Ecto neural progenitor cell (in vitro differentiated cells): ENCODE measurements at regions not wholly inside any gene's neighbourhood (a gene's known extent, or its start where the extent isn't known, plus 50 kb on each side); places are given as distances from the start of the nearest gene placed in this dataset.

Experiments
- DNase-seq: peaks from one replicate; pipeline ENCODE4 v3.0.0-alpha.2; 2018; ENCODE audit warnings: low spot score

DNA sequence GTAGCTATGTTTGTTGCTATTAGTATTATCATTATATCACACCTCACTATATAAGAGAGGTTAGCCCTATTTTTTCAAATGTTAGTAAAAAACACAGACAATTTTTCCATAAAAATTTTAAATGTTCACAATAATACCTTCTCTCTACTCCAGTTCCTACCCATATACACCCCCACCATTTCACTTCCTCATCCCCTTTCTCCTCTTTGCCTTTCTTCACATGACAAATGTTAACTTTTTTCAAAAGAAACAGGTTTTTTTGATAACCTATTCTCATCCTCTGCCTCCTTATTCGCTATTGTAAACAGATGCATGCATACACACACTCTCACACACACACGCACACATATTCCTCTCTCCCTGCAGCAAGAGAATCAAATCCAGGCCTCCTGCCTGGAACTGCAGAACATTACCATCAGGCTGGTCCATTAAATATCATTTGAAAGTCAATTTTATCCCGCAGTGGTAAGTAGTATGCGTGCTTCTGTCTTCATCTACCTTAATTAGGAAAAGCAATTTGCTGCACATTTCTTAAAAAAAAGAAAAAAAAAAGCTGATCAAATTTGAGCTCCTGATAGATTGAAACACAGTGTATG is 55.5 kb downstream of the MID1IP1 start:
- no peak for DNase-seq

DNA sequence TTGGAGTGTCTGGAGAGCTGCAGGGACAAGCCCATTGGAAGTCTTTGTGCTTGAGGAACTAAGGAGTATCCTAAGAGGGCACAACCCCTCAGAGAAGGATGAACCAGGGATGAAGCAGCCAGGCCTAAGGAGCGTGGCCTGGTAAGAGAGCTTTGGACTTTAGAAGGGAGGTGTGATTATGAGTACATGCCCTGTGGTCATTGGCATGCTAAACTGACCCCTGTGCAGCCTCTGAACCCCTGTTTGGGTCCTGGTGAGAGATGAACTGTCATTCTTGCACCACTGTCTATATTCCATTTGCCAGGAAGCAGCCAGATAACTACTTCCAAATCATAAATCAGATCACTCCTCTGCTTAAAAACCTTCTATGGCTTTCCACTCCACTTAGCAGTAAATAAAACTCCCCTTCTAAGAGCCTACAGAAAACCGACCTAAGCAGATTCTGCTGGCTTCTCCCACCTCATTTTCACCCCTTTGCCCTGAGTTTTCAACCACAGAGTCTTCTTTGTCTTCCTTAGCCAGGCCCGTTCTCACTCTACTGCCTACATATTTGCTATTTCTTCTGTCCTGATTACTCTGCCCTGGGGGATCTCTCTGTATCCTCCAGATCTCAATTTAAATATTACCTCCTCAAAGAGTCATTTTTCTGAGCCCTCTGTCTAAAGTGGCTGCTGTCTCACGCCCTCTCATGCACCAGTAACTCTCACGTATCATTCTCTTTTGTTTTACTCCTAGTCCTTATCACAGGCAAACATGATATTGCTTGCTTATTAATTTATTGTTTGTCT is 56.7 kb downstream of the MID1IP1 start:
- DNase-seq = no peak

DNA sequence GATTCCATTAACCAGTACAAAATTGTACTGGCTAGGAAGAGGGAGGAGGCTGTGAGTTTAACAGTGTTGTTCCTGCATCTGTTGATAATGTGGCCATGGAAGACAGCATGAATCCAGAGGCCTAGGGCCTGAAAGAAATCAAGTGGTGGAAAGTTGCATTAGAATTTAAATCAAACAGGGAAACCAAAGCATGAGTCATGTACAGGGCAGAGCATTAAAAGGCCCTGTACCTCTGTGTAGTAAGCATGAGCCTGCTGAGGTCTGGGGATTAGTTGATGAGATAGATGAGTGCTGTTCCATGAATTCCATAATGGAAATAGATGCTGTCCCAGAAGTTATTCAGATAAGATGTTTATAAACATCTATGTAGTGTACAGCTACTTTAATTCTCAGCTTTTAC is 58.3 kb downstream of the MID1IP1 start:
- DNase-seq = no peak

DNA sequence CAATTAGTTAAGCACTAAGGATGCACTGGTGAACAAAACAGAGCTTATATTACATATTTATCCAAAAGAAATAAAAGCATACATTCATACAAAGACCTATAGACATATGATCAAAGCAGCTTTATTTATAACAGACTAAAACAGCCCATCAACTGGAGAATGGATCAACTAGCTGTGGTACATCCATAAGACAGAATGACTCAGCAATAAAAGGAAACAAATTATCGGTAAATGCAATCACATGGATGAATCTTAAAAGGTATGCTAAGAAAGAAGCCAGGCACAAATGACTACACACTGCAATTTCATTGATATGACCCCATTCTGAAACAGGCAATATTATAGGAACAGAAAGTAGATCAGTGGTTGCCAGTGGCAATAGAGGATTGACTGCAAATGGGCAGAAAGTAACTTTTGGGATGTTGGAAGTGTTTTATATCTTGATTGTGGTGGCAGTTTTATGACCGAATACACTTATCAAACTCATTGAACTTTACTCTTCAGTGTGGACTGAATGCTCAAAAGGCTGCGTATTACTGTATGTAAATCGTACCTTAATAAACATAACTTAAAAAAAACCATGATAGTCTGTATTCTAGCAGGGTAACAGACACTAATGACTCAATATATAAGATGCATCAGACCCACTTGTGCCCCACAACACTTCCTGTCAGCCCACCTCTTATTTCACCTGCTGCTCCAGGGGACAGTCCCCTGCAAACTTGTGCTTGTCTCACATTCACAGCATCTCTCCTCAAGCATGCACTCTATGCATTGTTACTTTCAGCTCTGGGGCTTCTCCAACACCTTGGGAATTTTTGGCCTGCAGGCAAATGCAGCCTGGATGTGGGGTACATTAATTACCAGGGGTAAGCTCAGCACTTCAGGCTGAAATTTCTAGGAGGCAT is 59.1 kb downstream of the MID1IP1 start:
- no peak for DNase-seq

DNA sequence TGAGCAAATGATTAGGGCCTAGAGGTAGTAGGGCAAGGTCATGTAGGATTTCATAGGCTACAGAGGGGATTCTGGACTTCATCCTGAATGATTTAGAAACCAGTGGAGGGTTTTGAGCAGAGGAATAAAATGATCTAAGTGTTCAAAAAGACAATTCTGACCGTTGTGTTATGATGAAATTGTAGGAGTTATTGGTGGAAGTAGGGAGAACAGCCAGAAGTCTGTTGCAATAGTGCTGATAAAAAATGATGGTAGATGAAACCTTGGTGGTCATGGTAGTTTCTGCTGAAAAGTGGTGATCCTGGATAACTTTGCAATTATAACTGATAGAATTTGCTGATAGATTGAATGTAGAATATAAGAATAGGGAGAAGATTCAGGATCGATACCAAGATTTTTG is 60.2 kb downstream of the MID1IP1 start:
- no peak for DNase-seq

DNA sequence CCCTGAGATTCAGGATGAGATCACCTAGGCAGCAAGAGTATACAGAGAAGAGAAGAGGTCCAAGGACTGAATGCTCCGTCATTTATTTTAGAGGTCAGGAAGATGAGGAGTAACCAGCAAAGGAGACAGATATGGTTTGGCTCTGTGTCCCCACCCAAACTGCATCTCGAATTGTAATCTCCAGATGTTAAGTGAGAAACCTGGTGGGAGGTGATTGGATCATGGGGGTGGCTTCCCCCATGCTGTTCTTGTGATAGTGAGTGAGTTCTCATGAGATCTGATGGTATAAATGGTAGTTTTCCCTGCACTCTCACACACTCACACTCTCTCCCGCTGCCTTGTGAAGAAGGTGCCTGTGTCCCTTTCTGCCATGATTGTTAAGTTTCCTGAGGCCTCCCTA is 60.8 kb downstream of the MID1IP1 start:
- no peak for DNase-seq

DNA sequence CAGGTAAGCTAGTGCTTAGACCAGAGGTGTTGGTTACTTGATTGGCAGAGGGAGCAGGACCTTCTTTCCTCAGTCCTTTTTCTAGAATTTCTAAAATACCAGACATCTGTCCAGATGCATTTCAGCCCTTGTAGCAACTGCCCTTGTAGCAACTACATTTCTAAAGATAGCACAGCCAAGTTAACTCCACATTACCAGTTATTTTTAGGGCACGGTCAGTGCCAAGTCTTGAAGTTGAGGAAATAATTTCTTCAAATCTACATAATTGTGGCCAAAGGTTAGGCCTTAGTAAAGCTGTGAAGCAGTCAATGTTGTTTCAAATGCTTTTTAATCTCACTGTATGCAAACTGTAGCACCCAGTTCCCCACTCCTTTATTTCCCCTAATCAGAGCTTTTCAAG is 62.9 kb downstream of the MID1IP1 start:
- no peak for DNase-seq

DNA sequence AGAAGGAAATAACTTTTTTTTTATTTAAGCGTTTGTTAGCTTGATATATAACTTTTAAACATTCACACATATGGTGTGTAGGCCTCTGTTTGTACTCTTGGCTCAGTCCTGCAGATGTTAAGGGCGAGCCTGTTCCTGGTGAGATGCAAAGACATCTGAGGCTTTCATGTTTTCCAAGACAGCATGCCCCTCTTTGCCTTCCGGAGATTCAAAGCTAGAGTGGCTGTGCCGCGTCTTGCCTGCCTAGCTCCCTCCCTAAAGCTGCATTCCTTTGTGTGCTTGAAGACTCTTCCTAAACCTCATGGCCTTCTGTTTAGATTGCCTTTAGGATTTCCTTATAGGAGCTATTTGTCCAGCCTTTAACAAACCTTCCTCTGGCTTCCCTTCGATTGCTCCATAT is 67.1 kb downstream of the MID1IP1 start:
- no peak for DNase-seq

DNA sequence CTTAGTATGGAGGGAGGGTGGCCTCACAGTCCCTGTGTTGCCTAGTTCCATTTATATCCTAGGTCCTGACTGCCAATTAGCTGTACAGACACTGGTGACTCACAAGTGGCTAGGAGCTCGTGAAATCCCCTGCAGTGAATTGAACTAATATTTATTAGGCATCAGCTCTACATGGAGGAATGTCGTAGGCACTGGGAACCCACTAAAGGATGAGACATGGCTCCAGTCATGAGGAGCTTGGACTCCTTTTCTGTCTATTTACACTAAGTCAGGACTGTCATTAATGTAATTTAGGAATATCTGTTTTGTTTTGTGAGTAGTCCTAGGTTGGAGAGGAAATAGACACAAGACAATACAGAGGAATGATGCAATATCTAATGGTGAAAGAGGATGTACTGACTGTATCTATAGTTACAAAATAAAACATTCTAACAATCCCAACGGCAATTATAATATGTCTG is 67.7 kb downstream of the MID1IP1 start:
- DNase-seq = no peak

DNA sequence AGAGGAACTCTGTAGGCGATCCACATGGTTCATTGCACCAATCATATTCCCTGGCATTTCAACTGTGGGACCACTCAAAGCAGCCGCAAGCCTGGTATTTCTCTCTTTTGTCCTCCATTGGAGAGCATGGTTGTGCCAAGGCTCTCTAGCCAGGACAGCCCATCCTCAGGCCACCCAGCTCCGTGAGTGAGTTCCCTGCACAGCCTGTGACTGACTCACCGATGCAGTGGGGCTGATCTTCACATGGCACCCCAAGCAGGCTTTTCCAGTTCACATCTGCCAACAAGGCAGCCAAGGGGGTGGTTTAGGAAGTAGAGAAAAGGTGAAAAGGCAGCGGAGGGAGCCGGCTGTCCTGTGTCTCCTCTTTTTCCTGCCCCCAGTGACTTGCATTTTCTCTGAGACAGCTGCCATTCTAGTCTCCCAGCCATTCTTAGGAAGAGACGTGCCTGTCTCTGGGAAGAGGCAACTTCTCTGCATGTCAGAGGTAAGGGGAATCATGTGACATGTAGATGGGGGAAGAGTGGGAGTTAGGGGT is 69.2 kb downstream of the MID1IP1 start:
- no peak for DNase-seq

DNA sequence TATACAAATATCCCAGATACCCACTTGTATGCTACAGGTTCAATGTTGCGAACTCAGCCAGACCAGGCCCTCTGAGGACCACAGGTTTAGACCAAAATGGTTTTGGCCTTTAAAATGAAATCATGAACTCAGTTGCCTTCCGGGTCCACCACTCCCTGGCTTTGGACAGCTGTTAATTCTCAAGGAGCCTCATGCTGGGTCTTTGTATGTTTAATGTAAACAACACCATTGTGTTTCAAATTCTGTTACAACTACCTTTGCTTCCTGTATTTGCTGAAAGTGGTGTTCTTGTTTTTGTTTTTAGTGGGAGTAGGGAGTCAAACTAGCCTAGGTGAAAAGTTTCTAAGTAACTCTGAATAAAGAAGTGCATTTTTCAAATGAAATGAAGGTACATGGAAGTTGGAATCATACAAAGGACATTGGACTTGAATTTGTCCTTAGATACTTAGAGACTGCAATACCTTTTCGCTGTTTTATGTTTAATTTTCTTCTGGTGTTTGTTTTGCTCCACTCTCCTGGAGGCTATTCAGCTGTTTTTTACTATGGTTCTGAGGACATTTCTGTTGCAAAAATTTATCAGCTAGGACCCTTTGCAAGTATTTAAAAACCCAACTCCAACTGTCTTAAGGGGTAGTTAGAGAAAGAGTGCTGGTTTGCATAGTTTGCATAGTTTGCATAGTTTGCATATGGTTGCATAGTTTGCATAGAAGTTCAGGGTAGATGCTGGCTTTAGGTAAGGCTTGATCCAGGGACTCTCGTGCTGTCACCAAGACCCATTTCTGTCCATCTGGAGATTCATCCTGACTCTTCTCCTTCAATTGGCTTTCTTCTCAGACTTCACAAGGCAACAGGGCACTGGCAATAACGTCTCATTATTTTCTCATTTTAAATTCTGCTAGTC is 70.1 kb downstream of the MID1IP1 start:
- no peak for DNase-seq

DNA sequence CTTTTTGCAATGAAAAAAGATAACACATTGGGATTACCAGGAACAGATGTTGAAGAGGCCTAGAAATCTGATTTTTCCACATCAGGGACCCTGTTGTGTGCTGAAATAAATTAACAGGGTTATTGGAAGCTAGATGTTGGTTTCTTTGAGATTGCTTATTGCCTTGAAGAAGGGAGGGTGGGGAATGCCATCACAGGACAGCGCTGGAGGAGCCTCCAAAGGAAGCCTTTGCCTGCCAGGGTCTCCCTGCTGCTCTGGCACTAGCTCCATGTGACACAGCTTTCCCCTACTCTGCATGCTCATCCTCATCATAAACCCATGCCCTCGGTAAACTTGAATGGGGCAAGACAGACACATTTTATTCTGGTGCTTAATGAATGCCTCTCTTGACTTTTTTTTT is 76.1 kb downstream of the MID1IP1 start:
- DNase-seq = no peak

DNA sequence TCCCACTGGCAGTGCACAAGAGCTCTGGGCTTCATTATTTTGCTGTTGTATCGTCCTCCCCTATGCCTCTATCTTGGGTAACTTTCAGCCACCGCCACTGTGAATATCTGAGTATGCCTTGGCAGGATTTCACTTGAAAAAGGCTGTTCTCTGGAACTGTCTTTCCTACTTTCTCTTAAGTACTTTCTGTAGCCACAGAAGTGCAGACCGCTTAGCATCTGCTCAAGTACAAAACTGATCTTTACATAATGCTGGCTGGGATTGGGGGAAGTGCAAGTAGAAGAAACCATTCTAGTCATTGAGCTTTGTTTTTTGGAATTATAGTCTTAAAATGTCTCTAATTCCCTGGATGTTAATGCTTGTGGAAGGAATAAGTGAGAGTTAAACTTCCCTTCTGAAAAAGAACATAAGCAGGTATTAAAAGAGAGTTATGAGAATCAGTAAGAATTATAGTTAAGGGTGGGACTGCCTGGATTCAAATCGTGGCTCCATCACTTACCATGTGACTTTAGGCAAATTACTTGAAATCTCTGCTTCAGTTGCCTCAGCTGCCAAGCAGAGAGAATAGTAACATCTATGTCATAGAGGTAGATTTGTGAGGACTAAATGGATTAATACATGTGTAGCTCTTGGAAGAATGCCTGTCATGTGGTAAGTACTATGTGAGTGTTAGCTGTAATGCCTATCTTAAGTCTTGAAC is 77.5 kb downstream of the MID1IP1 start:
- no peak for DNase-seq

DNA sequence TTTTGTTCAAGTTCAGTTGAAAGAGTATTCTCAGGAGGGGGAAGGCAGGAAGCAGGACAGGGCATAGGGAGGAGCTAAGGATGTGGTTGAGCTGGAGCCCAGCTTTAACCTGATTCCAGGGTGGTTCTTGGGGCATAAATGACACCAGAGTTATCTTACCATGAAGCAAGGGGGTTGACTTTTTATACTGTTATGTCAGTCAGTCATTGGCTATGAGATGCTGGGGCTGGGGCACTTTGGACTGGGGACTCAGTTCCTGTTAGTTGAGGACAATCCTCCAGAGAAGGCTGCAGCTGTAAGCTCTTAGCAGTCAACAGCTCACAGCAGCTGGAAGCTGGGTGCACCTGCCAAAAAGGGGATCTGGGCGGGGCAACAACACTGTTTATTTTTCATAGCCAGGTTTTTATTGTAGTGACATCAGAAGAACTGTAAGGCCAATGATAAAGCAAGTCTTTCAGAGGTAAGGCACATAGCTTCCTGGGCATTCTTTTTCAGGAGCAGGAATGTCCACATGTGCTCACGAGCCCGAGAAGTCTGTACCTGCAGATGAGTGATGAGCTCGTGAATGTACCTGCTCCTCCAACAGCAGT is 78.5 kb downstream of the MID1IP1 start:
- DNase-seq = no peak

DNA sequence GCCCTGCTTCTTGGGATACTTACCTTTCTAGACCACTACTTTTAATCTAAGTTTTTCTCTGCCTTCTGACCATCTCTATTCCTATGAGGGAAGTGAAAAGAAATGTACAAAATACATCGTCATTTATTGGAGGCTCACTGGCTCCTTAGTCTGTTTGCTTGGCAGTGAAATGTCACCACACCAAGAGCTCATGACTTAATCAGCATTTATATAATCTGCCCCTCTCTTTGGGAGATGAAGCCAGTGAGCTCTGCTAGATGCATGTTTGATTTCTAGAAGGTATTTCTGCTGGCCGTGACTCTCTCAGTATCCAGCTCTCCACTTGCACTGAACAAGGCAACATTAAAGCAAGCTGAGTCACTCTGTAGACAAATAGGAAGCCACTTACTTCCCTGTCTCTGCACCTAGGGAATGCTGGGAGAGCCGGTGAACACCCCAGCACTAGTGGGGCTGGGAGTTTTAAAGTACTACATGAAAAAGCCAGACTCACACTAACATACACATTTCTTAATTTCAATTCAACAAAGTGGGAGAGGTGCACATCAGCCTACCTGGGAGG is 79.1 kb downstream of the MID1IP1 start:
- no peak for DNase-seq

DNA sequence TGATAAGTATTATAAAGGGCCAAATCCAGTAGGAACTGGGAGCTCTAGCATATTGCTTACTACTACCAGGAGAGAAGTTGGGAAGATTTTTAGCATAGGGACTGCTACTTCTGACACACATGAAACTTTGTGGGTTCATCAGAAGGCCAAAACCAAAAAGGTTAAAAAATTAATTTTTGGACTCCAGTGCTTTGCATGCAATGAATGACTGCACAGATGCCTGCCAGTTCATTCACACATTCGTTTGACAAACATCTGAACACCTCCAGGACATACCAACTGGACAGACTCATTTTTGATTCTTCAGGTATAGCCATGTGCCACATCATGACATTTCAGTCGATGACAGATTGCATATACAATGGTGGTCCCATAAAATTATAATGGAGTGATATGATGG is 79.8 kb downstream of the MID1IP1 start:
- DNase-seq = no peak

DNA sequence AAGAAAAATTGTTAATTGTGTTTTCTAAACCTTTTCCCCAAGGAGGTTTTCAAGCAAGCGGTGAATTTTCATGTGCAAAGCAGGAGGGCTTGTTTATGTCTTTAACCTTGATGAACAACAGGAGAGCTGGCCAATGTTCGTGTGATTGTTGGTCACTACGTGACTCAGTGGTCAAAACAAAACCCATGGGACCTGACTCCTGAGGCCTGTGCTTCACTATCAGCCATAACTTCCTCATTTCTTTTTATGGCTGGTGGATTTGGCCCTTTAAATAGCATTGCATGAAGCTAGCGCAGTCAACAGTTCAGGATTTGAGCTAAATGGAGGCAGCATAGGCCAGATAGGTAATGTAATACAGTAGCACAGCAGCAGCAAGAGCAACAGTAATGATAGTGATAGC is 80.5 kb downstream of the MID1IP1 start:
- no peak for DNase-seq

DNA sequence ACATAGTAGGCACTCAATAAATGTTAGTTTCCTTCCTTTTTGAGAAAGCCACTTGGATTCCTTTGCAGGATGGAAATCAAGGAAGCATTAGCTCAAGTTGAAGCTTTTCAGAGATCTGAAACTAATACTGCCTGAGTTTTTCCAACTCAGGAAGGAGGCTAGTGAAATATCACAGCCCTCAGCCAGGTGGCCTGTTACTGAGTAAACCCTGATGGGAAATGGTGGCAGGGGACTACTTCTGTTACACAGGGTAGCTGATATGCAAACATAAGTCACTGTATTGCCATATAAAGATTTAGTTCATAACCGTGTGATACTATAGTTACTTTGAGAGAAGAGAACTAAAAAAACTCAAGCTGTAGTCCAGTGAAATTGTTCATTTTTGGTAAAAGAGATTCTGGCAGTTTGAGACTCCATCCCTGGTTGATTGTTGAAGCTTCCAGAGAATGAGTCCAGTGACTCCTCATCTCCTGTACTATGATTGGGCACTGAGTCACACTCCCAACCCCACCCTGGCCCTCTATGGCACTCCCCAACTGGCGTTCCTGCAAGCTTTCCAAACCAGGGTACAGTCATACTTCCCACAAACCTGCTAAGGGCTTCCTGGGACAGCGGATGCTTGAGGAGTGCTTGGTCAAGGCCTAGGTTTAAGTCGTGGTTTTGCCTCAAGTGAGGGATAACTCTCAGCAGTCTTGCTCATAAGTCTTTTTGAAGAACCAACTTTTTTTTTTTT is 81.8 kb downstream of the MID1IP1 start:
- DNase-seq = no peak

DNA sequence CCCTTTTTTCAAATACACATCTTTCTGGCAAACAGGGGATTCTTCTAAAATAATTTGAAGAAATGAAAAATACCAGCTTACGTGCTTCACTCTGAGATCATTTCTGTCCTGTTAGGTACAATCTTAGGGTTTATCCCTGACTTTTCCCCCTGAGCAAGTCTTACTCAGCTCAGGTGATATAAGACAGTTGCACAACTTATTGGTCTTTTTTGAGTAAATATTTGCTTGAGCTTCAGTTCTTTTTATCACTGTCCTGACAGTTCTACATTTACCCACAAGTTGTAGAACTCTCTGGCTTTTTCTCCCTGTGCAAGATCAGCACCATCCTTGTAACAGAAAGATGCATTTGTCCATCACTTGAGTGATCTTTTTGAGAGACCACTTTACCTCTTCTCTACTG is 84.9 kb downstream of the MID1IP1 start:
- no peak for DNase-seq

DNA sequence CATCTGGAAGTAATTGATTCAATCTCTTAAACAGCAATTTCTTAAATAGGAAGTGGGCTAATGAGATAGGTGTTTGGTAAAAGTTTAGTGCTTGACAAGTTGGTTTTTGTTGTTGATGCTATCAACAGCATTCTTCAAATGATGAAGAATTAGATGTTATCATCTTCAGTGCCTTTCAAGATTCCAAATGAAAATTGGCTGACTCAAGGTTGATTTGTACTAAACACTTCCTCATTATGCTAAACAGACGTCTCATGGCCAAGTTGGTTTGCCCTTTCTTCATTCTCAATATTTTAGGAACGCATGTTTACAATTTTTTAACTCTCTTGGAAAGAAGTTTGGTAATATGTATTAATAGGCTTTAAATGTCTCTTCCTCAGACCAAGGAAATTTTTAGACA is 86.0 kb downstream of the MID1IP1 start:
- no peak for DNase-seq
